H9 (cell line): ENCODE measurements at regions not wholly inside any gene's neighbourhood (a gene's known extent, or its start where the extent isn't known, plus 50 kb on each side); places are given as distances from the start of the nearest gene placed in this dataset.

Experiments used
- DNase-seq: peaks from one replicate; pipeline ENCODE4 v3.0.0-alpha.2; 2017
- H2AFZ ChIP-seq: one replicate; pipeline ENCODE4 v1.6.1; 2013; ENCODE audit warnings: mild to moderate bottlenecking, low read length, control low read depth, moderate library complexity
- H2AK5ac ChIP-seq: 2 replicates; pipeline ENCODE4 v1.6.1; 2013; ENCODE audit warnings: low read length, control low read depth, mixed read lengths; ENCODE audit not compliant: insufficient read length
- H2BK120ac ChIP-seq: one replicate; pipeline ENCODE4 v1.6.1; 2013; ENCODE audit warnings: low read depth, mild to moderate bottlenecking, low read length, control low read depth, inconsistent platforms; ENCODE audit not compliant: poor library complexity, severe bottlenecking
- H2BK12ac ChIP-seq: 2 replicates; pipeline ENCODE4 v1.6.1; 2013; ENCODE audit warnings: low read length, control low read depth, mixed read lengths, low read depth; ENCODE audit not compliant: insufficient read length
- H2BK15ac ChIP-seq: 2 replicates; pipeline ENCODE4 v1.6.1; 2013; ENCODE audit warnings: low read depth, low read length, control low read depth
- H2BK20ac ChIP-seq: one replicate; pipeline ENCODE4 v1.6.1; 2013; ENCODE audit warnings: low read depth, mild to moderate bottlenecking, low read length, control low read depth, inconsistent platforms; ENCODE audit not compliant: poor library complexity, severe bottlenecking
- H2BK5ac ChIP-seq: 2 replicates; pipeline ENCODE4 v1.6.1; 2013; ENCODE audit warnings: low read length, control low read depth, mixed read lengths; ENCODE audit not compliant: insufficient read length
- H3K14ac ChIP-seq: 2 replicates; pipeline ENCODE4 v1.6.1; 2013; ENCODE audit warnings: low read length, control low read depth; ENCODE audit not compliant: insufficient read depth
- H3K18ac ChIP-seq: 2 replicates; pipeline ENCODE4 v1.6.1; 2013; ENCODE audit warnings: low read depth, mild to moderate bottlenecking, mixed read lengths, low read length, control low read depth; ENCODE audit not compliant: insufficient read length
- H3K23ac ChIP-seq: 2 replicates; pipeline ENCODE4 v1.6.1; 2013; ENCODE audit warnings: low read length, control low read depth, mixed read lengths, low read depth; ENCODE audit not compliant: insufficient read length
- H3K23me2 ChIP-seq: 2 replicates; pipeline ENCODE4 v1.6.1; 2013; ENCODE audit warnings: low read depth, mild to moderate bottlenecking, mixed read lengths, low read length, control low read depth; ENCODE audit not compliant: insufficient read length, poor library complexity, severe bottlenecking
- H3K27ac ChIP-seq: 2 replicates; pipeline ENCODE4 v1.5.1; 2013; ENCODE audit warnings: low read length, control low read depth, mixed read lengths, low read depth; ENCODE audit not compliant: insufficient read length
- H3K27me3 ChIP-seq: 2 replicates; pipeline ENCODE4 v1.6.1; 2013; ENCODE audit warnings: low read length, control low read depth, inconsistent platforms; ENCODE audit not compliant: insufficient read depth
- H3K4ac ChIP-seq: 2 replicates; pipeline ENCODE4 v1.6.1; 2013; ENCODE audit warnings: low read depth, mild to moderate bottlenecking, control low read depth, inconsistent platforms, low read length, moderate library complexity
- H3K4me1 ChIP-seq: 2 replicates; pipeline ENCODE4 v1.6.1; 2013; ENCODE audit warnings: low read length, control low read depth, inconsistent platforms; ENCODE audit not compliant: insufficient read depth
- H3K4me2 ChIP-seq: 2 replicates; pipeline ENCODE4 v1.6.1; 2013; ENCODE audit warnings: low read length, control low read depth, mixed read lengths; ENCODE audit not compliant: insufficient read length, insufficient read depth
- H3K56ac ChIP-seq: 2 replicates; pipeline ENCODE4 v1.6.1; 2013; ENCODE audit warnings: low read depth, mild to moderate bottlenecking, mixed read lengths, low read length, control low read depth; ENCODE audit not compliant: insufficient read length
- H3K79me1 ChIP-seq: 2 replicates; pipeline ENCODE4 v1.6.1; 2013; ENCODE audit warnings: low read depth, mild to moderate bottlenecking, moderate library complexity, low read length, control low read depth, inconsistent platforms; ENCODE audit not compliant: insufficient read depth, poor library complexity, severe bottlenecking
- H3K79me2 ChIP-seq: 2 replicates; pipeline ENCODE4 v1.6.1; 2013; ENCODE audit warnings: low read length, control low read depth, inconsistent platforms; ENCODE audit not compliant: insufficient read depth
- H3K9ac ChIP-seq: 2 replicates; pipeline ENCODE4 v1.6.1; 2013; ENCODE audit warnings: low read length, control low read depth, mixed read lengths; ENCODE audit not compliant: insufficient read length; ENCODE audit errors: extremely low read depth
- H3K9me3 ChIP-seq: one replicate; pipeline ENCODE4 v1.6.1; 2013; ENCODE audit warnings: low read depth, low read length, inconsistent platforms; ENCODE audit not compliant: control insufficient read depth
- H3T11ph ChIP-seq: one replicate; pipeline ENCODE4 v1.6.1; 2013; ENCODE audit warnings: mild to moderate bottlenecking, low read length, control low read depth, inconsistent platforms
- H4K20me1 ChIP-seq: one replicate; pipeline ENCODE4 v1.6.1; 2013; ENCODE audit not compliant: control insufficient read depth, insufficient read length, insufficient read depth
- H4K5ac ChIP-seq: 2 replicates; pipeline ENCODE4 v1.6.1; 2013; ENCODE audit warnings: low read depth, mild to moderate bottlenecking, mixed read lengths, low read length, control low read depth; ENCODE audit not compliant: insufficient read length
- H4K8ac ChIP-seq: replicated peaks from 2 replicates; pipeline ENCODE4 v1.6.1; 2013; ENCODE audit warnings: low read length, control low read depth, mixed read lengths, low read depth; ENCODE audit not compliant: insufficient read length
- H4K91ac ChIP-seq: 2 replicates; pipeline ENCODE4 v1.6.1; 2013; ENCODE audit warnings: low read depth, mild to moderate bottlenecking, moderate library complexity, mixed read lengths, low read length, control low read depth; ENCODE audit not compliant: insufficient read length
- H3K27ac Mint-ChIP-seq, 3 experiments: 2 replicates in 2 of 3; 3 replicates in 1 of 3; pipeline ENCODE4 v1.8.0; 2020 to 2021; ENCODE audit warnings: mixed read lengths in 3 of 3, mild to moderate bottlenecking in 1 of 3, moderate library complexity in 1 of 3
- H3K27me3 Mint-ChIP-seq: 2 replicates; pipeline ENCODE4 v1.8.0; 2021; ENCODE audit warnings: low read depth, mild to moderate bottlenecking, moderate library complexity, mixed read lengths
- H3K36me3 Mint-ChIP-seq, 3 experiments: 2 replicates in 2 of 3; 3 replicates in 1 of 3; pipeline ENCODE4 v1.8.0; 2020 to 2021; ENCODE audit warnings: low read depth in 3 of 3, mixed read lengths in 3 of 3; ENCODE audit not compliant: insufficient read depth in 1 of 3
- H3K4me1 Mint-ChIP-seq, 2 experiments: 2 replicates each; pipeline ENCODE4 v1.8.0; 2020; ENCODE audit warnings: mixed read lengths in 2 of 2
- H3K4me3 Mint-ChIP-seq, 2 experiments: 2 replicates in 1 of 2; 3 replicates in 1 of 2; pipeline ENCODE4 v1.8.0; 2020 to 2021; ENCODE audit warnings: mild to moderate bottlenecking in 2 of 2, mixed read lengths in 2 of 2, moderate library complexity in 1 of 2
- H3K9me3 Mint-ChIP-seq, 2 experiments: 2 replicates in 1 of 2; 3 replicates in 1 of 2; pipeline ENCODE4 v1.8.0; 2020; ENCODE audit warnings: mild to moderate bottlenecking in 2 of 2, mixed read lengths in 2 of 2, moderate library complexity in 1 of 2
- WGBS: extraction: QIAGEN DNeasy Blood & Tissue Kit; methylation state at CpG from one replicate; pipeline ENCODE4 v1.1.7; 2013; ENCODE audit warnings: missing lambda C conversion rate, low lambda C conversion rate, mixed read lengths; ENCODE audit not compliant: insufficient read length; ENCODE audit errors: extremely low coverage; 5-methylcytosine and 5-hydroxymethylcytosine counted together
- TF ChIP-seq, protein P1 (sequence below): fragments of 200-600 bp; sonication (generic); conservative IDR thresholded peaks from 3 replicates; pipeline ENCODE4 v1.8.0; 2021; ENCODE audit warnings: antibody characterized with exemption, mild to moderate bottlenecking

- Mint-ChIP-seq H3K36me3 (no peaks in the 10 kb centered on the region), H3K4me1 (peaks cover 23 to 31% of the 10 kb centered on the region in 2 experiments), H3K4me3 (no peak overlapping the region), H3K9me3 (peaks cover 0 to 2% of the 10 kb centered on the region in 2 experiments; a peak in 1 of 5 replicates), H3K27me3 (peaks cover 11% of the 10 kb centered on the region), H3K27ac (no peak overlapping the region)
- Histone ChIP-seq H2AK5ac (no peak overlapping the region), H4K91ac (no peak overlapping the region), H3K79me1 (no peaks in the 10 kb centered on the region), H3K27me3 (no peaks in the 10 kb centered on the region), H3K4ac (no peak overlapping the region), H3K9me3 (no peaks in the 10 kb centered on the region), H3K23ac (no peak overlapping the region), H4K5ac (no peak overlapping the region), H2BK20ac (no peak overlapping the region), H4K8ac (no peak overlapping the region), H3K14ac (no peak overlapping the region), H4K20me1 (peaks cover 2% of the 10 kb centered on the region), H3K79me2 (no peaks in the 10 kb centered on the region), H3K4me2 (no peak overlapping the region), H3T11ph (no peak overlapping the region), H3K56ac (no peak overlapping the region), H3K27ac (no peak overlapping the region), H2BK15ac (no peak overlapping the region), H2BK12ac (no peak overlapping the region), H3K23me2 (no peaks in the 10 kb centered on the region), H2BK120ac (no peak overlapping the region), H3K4me1 (no peaks in the 10 kb centered on the region), H2AFZ (no peak overlapping the region), H2BK5ac (no peak overlapping the region), H3K9ac (no peak overlapping the region), H3K18ac (no peak overlapping the region)
- TF ChIP-seq, protein P1, sequence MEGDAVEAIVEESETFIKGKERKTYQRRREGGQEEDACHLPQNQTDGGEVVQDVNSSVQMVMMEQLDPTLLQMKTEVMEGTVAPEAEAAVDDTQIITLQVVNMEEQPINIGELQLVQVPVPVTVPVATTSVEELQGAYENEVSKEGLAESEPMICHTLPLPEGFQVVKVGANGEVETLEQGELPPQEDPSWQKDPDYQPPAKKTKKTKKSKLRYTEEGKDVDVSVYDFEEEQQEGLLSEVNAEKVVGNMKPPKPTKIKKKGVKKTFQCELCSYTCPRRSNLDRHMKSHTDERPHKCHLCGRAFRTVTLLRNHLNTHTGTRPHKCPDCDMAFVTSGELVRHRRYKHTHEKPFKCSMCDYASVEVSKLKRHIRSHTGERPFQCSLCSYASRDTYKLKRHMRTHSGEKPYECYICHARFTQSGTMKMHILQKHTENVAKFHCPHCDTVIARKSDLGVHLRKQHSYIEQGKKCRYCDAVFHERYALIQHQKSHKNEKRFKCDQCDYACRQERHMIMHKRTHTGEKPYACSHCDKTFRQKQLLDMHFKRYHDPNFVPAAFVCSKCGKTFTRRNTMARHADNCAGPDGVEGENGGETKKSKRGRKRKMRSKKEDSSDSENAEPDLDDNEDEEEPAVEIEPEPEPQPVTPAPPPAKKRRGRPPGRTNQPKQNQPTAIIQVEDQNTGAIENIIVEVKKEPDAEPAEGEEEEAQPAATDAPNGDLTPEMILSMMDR, result no peak
- WGBS, result no CpG with 5 or more reads among the region's 4 CpGs
- no peak for DNase-seq
Measured at GRCh38 chr10:78903341-78903940, 165.3 kb upstream of the ZMIZ1 start.
